ENCODE measurements at regions not wholly inside any gene's neighbourhood (a gene's known extent, or its start where the extent isn't known, plus 50 kb on each side); places are given as distances from the start of the nearest gene placed in this dataset.

DNA sequence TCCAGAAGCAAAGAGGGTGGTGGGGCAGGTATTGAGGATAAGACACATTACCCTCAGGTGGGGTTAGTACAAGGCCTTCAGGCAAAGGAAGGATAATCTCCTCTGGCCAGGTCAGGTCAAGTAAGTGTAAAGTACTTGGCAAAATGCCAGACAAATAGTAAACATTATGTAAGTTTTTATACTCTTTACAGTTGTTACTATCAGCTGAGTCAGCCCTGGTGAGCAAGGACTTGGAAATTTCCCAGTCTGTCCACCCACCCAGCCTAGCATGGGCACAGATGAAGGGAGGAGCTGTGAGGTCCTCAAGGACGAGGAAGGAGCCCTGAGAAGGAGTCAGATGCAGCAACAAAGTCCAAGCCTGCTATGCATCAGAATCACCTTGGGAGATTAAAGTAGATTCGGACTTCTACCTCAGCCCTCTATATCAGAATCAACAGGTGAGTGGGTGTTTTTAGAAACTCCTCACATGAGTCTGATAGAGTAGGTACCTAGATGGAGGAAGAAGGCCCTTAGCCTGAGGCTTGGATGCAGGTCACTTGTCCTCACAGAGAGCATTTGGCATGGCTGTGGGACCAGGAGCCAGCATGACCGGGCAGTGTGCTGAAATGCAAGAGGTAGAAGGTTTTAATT lies 50.2 kb upstream of the BARX1 start:
- no peak overlapping the region for H3K4me3 ChIP-seq (replicated peaks; ENCODE audit: low read depth, low read length)
- no peak for TF ChIP-seq CTCF (IDR thresholded peaks at IDR 0.05; ENCODE audit: low read length, missing control alignments)
- peak; percentile 52 for DNase-seq (ENCODE audit: low read depth)

All from fibroblast of pulmonary artery (primary cell).